ENCODE measurements at regions not wholly inside any gene's neighbourhood (a gene's known extent, or its start where the extent isn't known, plus 50 kb on each side); places are given as distances from the start of the nearest gene placed in this dataset.

- no peak for DNase-seq
Measured at GRCh38 chr3:187902041-187902471, 156.8 kb upstream of the BCL6 start.

- no peak for DNase-seq
Measured at GRCh38 chr3:187902936-187903335, 157.7 kb upstream of the BCL6 start.

GRCh38 chr3:187903697-187904096 is 158.4 kb upstream of the BCL6 start:
- no peak for DNase-seq

- DNase-seq: no peak
Measured at GRCh38 chr3:187906416-187906815, 161.1 kb upstream of the BCL6 start.

GRCh38 chr3:187906920-187907319 is 161.7 kb upstream of the BCL6 start:
- no peak for DNase-seq

GRCh38 chr3:187909866-187910265 is 164.6 kb upstream of the BCL6 start:
- no peak for DNase-seq

- no peak for DNase-seq
Measured at GRCh38 chr3:187912007-187912406, 166.7 kb upstream of the BCL6 start.

GRCh38 chr3:187913617-187914033 is 168.4 kb upstream of the BCL6 start:
- no peak for DNase-seq

- DNase-seq: no peak
Measured at GRCh38 chr3:187914231-187914630, 169.0 kb upstream of the BCL6 start.

- DNase-seq: no peak
Measured at GRCh38 chr3:187916072-187916471, 170.8 kb upstream of the BCL6 start.

- DNase-seq: no peak
Measured at GRCh38 chr3:187918081-187918644, 172.9 kb upstream of the BCL6 start.

GRCh38 chr3:187919048-187919447 is 173.8 kb upstream of the BCL6 start:
- no peak for DNase-seq

- DNase-seq: no peak
Measured at GRCh38 chr3:187919544-187919943, 174.3 kb upstream of the BCL6 start.

GRCh38 chr3:187920030-187920429 is 174.8 kb upstream of the BCL6 start:
- DNase-seq: no peak

- peak; percentile 27 for DNase-seq
Measured at GRCh38 chr3:187920913-187921312, 175.6 kb upstream of the BCL6 start.

- DNase-seq: no peak
Measured at GRCh38 chr3:187921391-187922074, 176.3 kb upstream of the BCL6 start.

GRCh38 chr3:187922704-187923416 is 177.6 kb upstream of the BCL6 start:
- DNase-seq: no peak

GRCh38 chr3:187924651-187925050 is 179.4 kb upstream of the BCL6 start:
- DNase-seq: no peak

GRCh38 chr3:187925326-187925725 is 180.1 kb upstream of the BCL6 start:
- no peak for DNase-seq

- no peak for DNase-seq
Measured at GRCh38 chr3:187926620-187927019, 181.4 kb upstream of the BCL6 start.

GRCh38 chr3:187927565-187927964 is 182.3 kb upstream of the BCL6 start:
- DNase-seq: no peak

GRCh38 chr3:187929112-187929816 is 184.0 kb upstream of the BCL6 start:
- DNase-seq: no peak

- no peak for DNase-seq
Measured at GRCh38 chr3:187930021-187930420, 184.8 kb upstream of the BCL6 start.
